ENCODE measurements at regions not wholly inside any gene's neighbourhood (a gene's known extent, or its start where the extent isn't known, plus 50 kb on each side); places are given as distances from the start of the nearest gene placed in this dataset.

DNA sequence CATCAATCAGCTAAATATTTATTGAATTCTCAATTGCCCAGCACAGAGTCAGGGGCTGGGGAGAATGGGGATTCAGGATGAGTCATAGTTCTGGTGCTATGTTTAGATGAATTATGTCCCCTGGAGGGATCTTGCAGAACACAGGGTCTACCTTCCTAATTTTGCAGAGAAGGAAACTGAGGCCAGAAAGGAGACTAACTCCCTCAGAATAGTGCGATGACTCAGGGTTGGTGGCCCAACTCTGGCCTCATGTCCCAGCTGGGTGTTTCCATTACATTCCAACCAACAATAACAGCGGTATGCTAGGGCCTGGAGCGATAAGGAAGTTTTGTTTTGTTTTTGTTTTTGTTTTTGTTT, 270.9 kb downstream of the TLE3 start:
- TF ChIP-seq, protein P1, sequence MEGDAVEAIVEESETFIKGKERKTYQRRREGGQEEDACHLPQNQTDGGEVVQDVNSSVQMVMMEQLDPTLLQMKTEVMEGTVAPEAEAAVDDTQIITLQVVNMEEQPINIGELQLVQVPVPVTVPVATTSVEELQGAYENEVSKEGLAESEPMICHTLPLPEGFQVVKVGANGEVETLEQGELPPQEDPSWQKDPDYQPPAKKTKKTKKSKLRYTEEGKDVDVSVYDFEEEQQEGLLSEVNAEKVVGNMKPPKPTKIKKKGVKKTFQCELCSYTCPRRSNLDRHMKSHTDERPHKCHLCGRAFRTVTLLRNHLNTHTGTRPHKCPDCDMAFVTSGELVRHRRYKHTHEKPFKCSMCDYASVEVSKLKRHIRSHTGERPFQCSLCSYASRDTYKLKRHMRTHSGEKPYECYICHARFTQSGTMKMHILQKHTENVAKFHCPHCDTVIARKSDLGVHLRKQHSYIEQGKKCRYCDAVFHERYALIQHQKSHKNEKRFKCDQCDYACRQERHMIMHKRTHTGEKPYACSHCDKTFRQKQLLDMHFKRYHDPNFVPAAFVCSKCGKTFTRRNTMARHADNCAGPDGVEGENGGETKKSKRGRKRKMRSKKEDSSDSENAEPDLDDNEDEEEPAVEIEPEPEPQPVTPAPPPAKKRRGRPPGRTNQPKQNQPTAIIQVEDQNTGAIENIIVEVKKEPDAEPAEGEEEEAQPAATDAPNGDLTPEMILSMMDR (IDR thresholded peaks at IDR 0.05): no peak
- TF ChIP-seq POLR2A (IDR thresholded peaks at IDR 0.05) (no peak), EP300 (IDR thresholded peaks at IDR 0.05) (no peak), POLR2AphosphoS5 (IDR thresholded peaks at IDR 0.05) (no peak)

Data from gastroesophageal sphincter (tissue), 3 donors.